GM23338 (cell line): ENCODE measurements at regions not wholly inside any gene's neighbourhood (a gene's known extent, or its start where the extent isn't known, plus 50 kb on each side); places are given as distances from the start of the nearest gene placed in this dataset.

Experiments used
- CREB1 ChIP-seq: fragments of 250-450 bp; sonication (Bioruptor Pico); IDR thresholded peaks from 2 replicates; pipeline ENCODE4 v1.5.0; 2020; ENCODE audit warnings: low read depth, mild to moderate bottlenecking, moderate library complexity
- CTCF ChIP-seq, 2 experiments: fragments of 200-600 bp in 1 of 2; sonication (generic) in 1 of 2; conservative IDR thresholded peaks; 2 replicates each; pipeline versions ENCODE4 v1.5.1 to v1.6.1; 2016 to 2017; ENCODE audit warnings: antibody characterized with exemption in 2 of 2, low read depth in 2 of 2, mild to moderate bottlenecking in 2 of 2, moderate library complexity in 1 of 2
- EZH2 ChIP-seq: fragments of 200-600 bp; sonication (generic); IDR thresholded peaks from one replicate; pipeline ENCODE4 v1.8.0; 2017; ENCODE audit warnings: antibody characterized with exemption, mild to moderate bottlenecking, low read depth; ENCODE audit not compliant: unreplicated experiment
- EZH2phosphoT487 ChIP-seq: fragments of 200-600 bp; sonication (generic); IDR thresholded peaks from one replicate; pipeline ENCODE4 v1.8.1; 2018; ENCODE audit warnings: antibody characterized with exemption; ENCODE audit not compliant: unreplicated experiment
- JUNB ChIP-seq: IDR thresholded peaks from one replicate; pipeline ENCODE4 v1.6.1; 2016; ENCODE audit warnings: antibody characterized with exemption; ENCODE audit not compliant: unreplicated experiment
- POLR2AphosphoS5 ChIP-seq: IDR thresholded peaks from 2 replicates; pipeline ENCODE4 v1.6.1; 2016; ENCODE audit warnings: antibody characterized with exemption, low read depth
- REST ChIP-seq: IDR thresholded peaks from one replicate; pipeline ENCODE4 v1.6.1; 2018; ENCODE audit warnings: antibody characterized with exemption; ENCODE audit not compliant: unreplicated experiment
- ZNF114 ChIP-seq: fragments of 250-450 bp; sonication (Bioruptor Pico); IDR thresholded peaks from 2 replicates; pipeline ENCODE4 v1.5.0; 2020; ENCODE audit warnings: mild to moderate bottlenecking, moderate library complexity
- ZNF331 ChIP-seq: fragments of 250-450 bp; sonication (Bioruptor Pico); IDR thresholded peaks from 2 replicates; pipeline ENCODE4 v1.5.0; 2020; ENCODE audit warnings: low read depth, mild to moderate bottlenecking, moderate library complexity
- ZNF462 ChIP-seq: fragments of 250-450 bp; sonication (Bioruptor Pico); IDR thresholded peaks from 2 replicates; pipeline ENCODE4 v1.5.0; 2020; ENCODE audit warnings: mild to moderate bottlenecking, moderate library complexity
- TF ChIP-seq, protein P1 (sequence below): IDR thresholded peaks from 2 replicates; pipeline ENCODE4 v1.6.1; 2016; ENCODE audit warnings: antibody characterized with exemption

GRCh38 chr4:180827232-180828009, 1415.8 kb upstream of the TENM3 start:
- no peak for TF ChIP-seq CTCF (conservative IDR thresholded peaks at IDR 0.05; ENCODE audit: low read depth in 2 of 2)
- TF ChIP-seq EZH2: no peak
- TF ChIP-seq POLR2AphosphoS5: no peak
- TF ChIP-seq REST: no peak
- TF ChIP-seq EZH2phosphoT487: no peak
- TF ChIP-seq ZNF114 (CRISPR knock-in tag): no peak
- TF ChIP-seq, protein P1, sequence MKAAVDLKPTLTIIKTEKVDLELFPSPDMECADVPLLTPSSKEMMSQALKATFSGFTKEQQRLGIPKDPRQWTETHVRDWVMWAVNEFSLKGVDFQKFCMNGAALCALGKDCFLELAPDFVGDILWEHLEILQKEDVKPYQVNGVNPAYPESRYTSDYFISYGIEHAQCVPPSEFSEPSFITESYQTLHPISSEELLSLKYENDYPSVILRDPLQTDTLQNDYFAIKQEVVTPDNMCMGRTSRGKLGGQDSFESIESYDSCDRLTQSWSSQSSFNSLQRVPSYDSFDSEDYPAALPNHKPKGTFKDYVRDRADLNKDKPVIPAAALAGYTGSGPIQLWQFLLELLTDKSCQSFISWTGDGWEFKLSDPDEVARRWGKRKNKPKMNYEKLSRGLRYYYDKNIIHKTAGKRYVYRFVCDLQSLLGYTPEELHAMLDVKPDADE: no peak
- no peak for TF ChIP-seq ZNF462 (CRISPR knock-in tag)
- TF ChIP-seq JUNB: no peak
- TF ChIP-seq ZNF331 (CRISPR knock-in tag): no peak
- TF ChIP-seq CREB1 (CRISPR knock-in tag): no peak
